ENCODE measurements at regions not wholly inside any gene's neighbourhood (a gene's known extent, or its start where the extent isn't known, plus 50 kb on each side); places are given as distances from the start of the nearest gene placed in this dataset.

GRCh38 chr11:69931994-69932910 is 113.0 kb upstream of the FGF3 start:
- no peak for DNase-seq

GRCh38 chr11:69934861-69935494 is 115.8 kb upstream of the FGF3 start:
- DNase-seq, result no peak

GRCh38 chr11:69935941-69936505 is 116.8 kb upstream of the FGF3 start:
- DNase-seq, result no peak

- DNase-seq, result no peak
These were observed 117.6 kb upstream of the FGF3 start for GRCh38 chr11:69936771-69937170.

- no peak for DNase-seq
These were observed 119.0 kb upstream of the FGF3 start for GRCh38 chr11:69938206-69938605.

GRCh38 chr11:69939551-69940245 is 120.5 kb upstream of the FGF3 start:
- no peak for DNase-seq

- no peak for DNase-seq
These were observed 121.0 kb upstream of the FGF3 start for GRCh38 chr11:69940246-69940610.

- DNase-seq, result no peak
These were observed 122.5 kb upstream of the FGF3 start for GRCh38 chr11:69941546-69942332.

- no peak for DNase-seq
These were observed 123.2 kb upstream of the FGF3 start for GRCh38 chr11:69942333-69942820.

- no peak for DNase-seq
These were observed 123.8 kb upstream of the FGF3 start for GRCh38 chr11:69943066-69943465.

GRCh38 chr11:69943506-69943905 is 124.3 kb upstream of the FGF3 start:
- DNase-seq, result no peak

GRCh38 chr11:69944146-69944795 is 125.1 kb upstream of the FGF3 start:
- no peak for DNase-seq

GRCh38 chr11:69945157-69945556 is 125.9 kb upstream of the FGF3 start:
- DNase-seq, result no peak

GRCh38 chr11:69947059-69947792 is 128.0 kb upstream of the FGF3 start:
- no peak for DNase-seq

GRCh38 chr11:69947793-69948255 is 128.6 kb upstream of the FGF3 start:
- no peak for DNase-seq

GRCh38 chr11:69948256-69949141 is 129.3 kb upstream of the FGF3 start:
- no peak for DNase-seq

- DNase-seq, result no peak
These were observed 128.8 kb upstream of the ANO1 start for GRCh38 chr11:69949327-69949726.

GRCh38 chr11:69950120-69950519 is 128.0 kb upstream of the ANO1 start:
- no peak for DNase-seq

GRCh38 chr11:69950621-69951020 is 127.5 kb upstream of the ANO1 start:
- DNase-seq, result no peak

GRCh38 chr11:69951821-69952220 is 126.3 kb upstream of the ANO1 start:
- no peak for DNase-seq

All from cerebellar nuclear complex (tissue), 1 donor.